ENCODE measurements at regions not wholly inside any gene's neighbourhood (a gene's known extent, or its start where the extent isn't known, plus 50 kb on each side); places are given as distances from the start of the nearest gene placed in this dataset.
"Not testable (repeated sequence)": the region's sequence is repeated elsewhere in the genome, so short reads cannot be mapped to it uniquely, and the experiment has no call there.

GRCh38 chr2:208783184-208783583 is 376.6 kb downstream of the PTH2R start:
- no peak for DNase-seq
- no peaks in the 10 kb centered on the region for H4K20me1 ChIP-seq (ENCODE audit: insufficient read depth)
- no peaks in the 10 kb centered on the region for H3K36me3 ChIP-seq (ENCODE audit: low read depth)
- no peak overlapping the region for H2AFZ ChIP-seq
- BruUV-seq (replicated peaks), result no TSS peak
- no peak overlapping the region for H3K4me2 ChIP-seq
- ChIA-PET POLR2A (ENCODE audit: unreplicated experiment) (no interaction called here), CTCF (no interaction called here)
- no peaks in the 10 kb centered on the region for H3K27me3 ChIP-seq (ENCODE audit: insufficient read depth, low read depth)
- intact Hi-C loops (cut with micrococcal nuclease; ENCODE audit: unreplicated experiment), result no loop called here
- no peak overlapping the region for H3K27ac ChIP-seq
- no peaks in the 10 kb centered on the region for H3F3A ChIP-seq (ENCODE audit: insufficient read depth, low read depth)
- no peaks in the 10 kb centered on the region for H3K9me2 ChIP-seq (ENCODE audit: insufficient read depth)
- no peaks in the 10 kb centered on the region for H3K79me2 ChIP-seq (ENCODE audit: low read depth)
- TF ChIP-seq, protein P1, sequence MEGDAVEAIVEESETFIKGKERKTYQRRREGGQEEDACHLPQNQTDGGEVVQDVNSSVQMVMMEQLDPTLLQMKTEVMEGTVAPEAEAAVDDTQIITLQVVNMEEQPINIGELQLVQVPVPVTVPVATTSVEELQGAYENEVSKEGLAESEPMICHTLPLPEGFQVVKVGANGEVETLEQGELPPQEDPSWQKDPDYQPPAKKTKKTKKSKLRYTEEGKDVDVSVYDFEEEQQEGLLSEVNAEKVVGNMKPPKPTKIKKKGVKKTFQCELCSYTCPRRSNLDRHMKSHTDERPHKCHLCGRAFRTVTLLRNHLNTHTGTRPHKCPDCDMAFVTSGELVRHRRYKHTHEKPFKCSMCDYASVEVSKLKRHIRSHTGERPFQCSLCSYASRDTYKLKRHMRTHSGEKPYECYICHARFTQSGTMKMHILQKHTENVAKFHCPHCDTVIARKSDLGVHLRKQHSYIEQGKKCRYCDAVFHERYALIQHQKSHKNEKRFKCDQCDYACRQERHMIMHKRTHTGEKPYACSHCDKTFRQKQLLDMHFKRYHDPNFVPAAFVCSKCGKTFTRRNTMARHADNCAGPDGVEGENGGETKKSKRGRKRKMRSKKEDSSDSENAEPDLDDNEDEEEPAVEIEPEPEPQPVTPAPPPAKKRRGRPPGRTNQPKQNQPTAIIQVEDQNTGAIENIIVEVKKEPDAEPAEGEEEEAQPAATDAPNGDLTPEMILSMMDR (conservative IDR thresholded peaks at IDR 0.05), result no peak
- TF ChIP-seq EZH2 (IDR thresholded peaks at IDR 0.05; ENCODE audit: low read depth), result no peak
- no peaks in the 10 kb centered on the region for H3K4me1 ChIP-seq (replicated peaks; ENCODE audit: insufficient read depth)
- no peaks in the 10 kb centered on the region for H3K9me3 ChIP-seq (ENCODE audit: insufficient read depth, low read depth)
- no peak overlapping the region for H3K4me3 ChIP-seq

GRCh38 chr2:208784774-208785173 is 378.2 kb downstream of the PTH2R start:
- CTCF ChIA-PET; DNase-seq; H3K4me2 ChIP-seq; H3K36me3 ChIP-seq (ENCODE audit: low read depth); BruUV-seq (replicated peaks); H3K4me3 ChIP-seq; H3K4me1 ChIP-seq (replicated peaks; ENCODE audit: insufficient read depth); intact Hi-C loops (cut with micrococcal nuclease; ENCODE audit: unreplicated experiment); H3K9me3 ChIP-seq (ENCODE audit: insufficient read depth, low read depth); H3K27ac ChIP-seq; H3K27me3 ChIP-seq (ENCODE audit: insufficient read depth, low read depth); H3F3A ChIP-seq (ENCODE audit: insufficient read depth, low read depth); H4K20me1 ChIP-seq (ENCODE audit: insufficient read depth); H3K79me2 ChIP-seq (ENCODE audit: low read depth); H3K9me2 ChIP-seq (ENCODE audit: insufficient read depth); H2AFZ ChIP-seq; POLR2A ChIA-PET (ENCODE audit: unreplicated experiment): not testable (repeated sequence)

DNA sequence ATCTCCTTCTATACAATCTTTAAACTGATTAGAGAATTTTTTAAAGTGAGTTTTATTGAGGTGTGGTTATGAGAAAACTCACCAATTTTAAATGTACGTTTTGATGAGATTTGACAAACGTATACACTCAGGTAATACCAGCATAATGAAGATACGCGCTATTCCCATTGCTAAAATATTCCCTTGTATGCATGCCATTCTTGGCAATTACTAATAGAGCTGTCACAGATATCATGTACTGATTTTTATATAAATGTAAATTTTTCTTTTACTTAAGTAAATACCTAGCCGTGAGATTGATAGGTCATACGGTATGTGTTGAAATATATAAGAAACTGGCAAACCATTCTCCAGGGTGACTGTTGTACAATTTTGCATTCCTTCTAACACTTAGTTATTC is 384.7 kb downstream of the PTH2R start:
- DNase-seq, result no peak
- H3K36me3 ChIP-seq (ENCODE audit: low read depth), result no peaks in the 10 kb centered on the region
- CTCF ChIA-PET, result no interaction called here
- no peak overlapping the region for H3K4me2 ChIP-seq
- no peaks in the 10 kb centered on the region for H3F3A ChIP-seq (ENCODE audit: insufficient read depth, low read depth)
- no peaks in the 10 kb centered on the region for H3K9me2 ChIP-seq (ENCODE audit: insufficient read depth)
- no peaks in the 10 kb centered on the region for H4K20me1 ChIP-seq (ENCODE audit: insufficient read depth)
- intact Hi-C loops (cut with micrococcal nuclease; ENCODE audit: unreplicated experiment), result no loop called here
- no peak overlapping the region for H3K27ac ChIP-seq
- no peak overlapping the region for H2AFZ ChIP-seq
- no peaks in the 10 kb centered on the region for H3K27me3 ChIP-seq (ENCODE audit: insufficient read depth, low read depth)
- H3K4me3 ChIP-seq, result no peak overlapping the region
- H3K9me3 ChIP-seq (ENCODE audit: insufficient read depth, low read depth), result no peaks in the 10 kb centered on the region
- TF ChIP-seq EZH2 (IDR thresholded peaks at IDR 0.05; ENCODE audit: low read depth), result no peak
- TF ChIP-seq, protein P1 (conservative IDR thresholded peaks at IDR 0.05), result no peak
- BruUV-seq (replicated peaks), result no TSS peak
- H3K4me1 ChIP-seq (replicated peaks; ENCODE audit: insufficient read depth), result no peaks in the 10 kb centered on the region
- H3K79me2 ChIP-seq (ENCODE audit: low read depth), result no peaks in the 10 kb centered on the region
- POLR2A ChIA-PET (ENCODE audit: unreplicated experiment), result no interaction called here

DNA sequence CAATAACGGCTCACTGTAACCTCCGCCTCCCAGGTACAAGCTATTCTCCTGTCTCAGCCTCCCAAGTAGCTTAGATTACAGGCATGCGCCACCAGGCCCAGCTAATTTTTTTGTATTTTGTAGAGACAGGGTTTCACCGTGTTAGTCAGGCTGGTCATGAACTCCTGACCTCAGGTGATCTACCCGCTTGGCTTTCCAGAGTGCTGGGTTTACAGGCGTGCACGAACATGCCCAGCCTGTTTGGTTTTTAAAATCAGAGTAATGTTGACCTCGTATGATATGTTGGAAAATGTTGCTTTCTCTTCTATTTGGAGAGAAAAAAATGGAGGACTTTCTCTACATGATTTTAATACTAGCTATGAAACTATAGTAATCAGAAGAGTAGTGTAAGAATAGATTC is 386.2 kb downstream of the PTH2R start:
- H3K79me2 ChIP-seq (ENCODE audit: low read depth), result no peaks in the 10 kb centered on the region
- no TSS peak for BruUV-seq (replicated peaks)
- no peak overlapping the region for H3K4me2 ChIP-seq
- no peak overlapping the region for H3K4me3 ChIP-seq
- no peaks in the 10 kb centered on the region for H3K27me3 ChIP-seq (ENCODE audit: insufficient read depth, low read depth)
- CTCF ChIA-PET, result no interaction called here
- H3K27ac ChIP-seq, result no peak overlapping the region
- no peaks in the 10 kb centered on the region for H4K20me1 ChIP-seq (ENCODE audit: insufficient read depth)
- DNase-seq, result no peak
- no peaks in the 10 kb centered on the region for H3K9me3 ChIP-seq (ENCODE audit: insufficient read depth, low read depth)
- no peaks in the 10 kb centered on the region for H3K36me3 ChIP-seq (ENCODE audit: low read depth)
- H3F3A ChIP-seq (ENCODE audit: insufficient read depth, low read depth), result no peaks in the 10 kb centered on the region
- TF ChIP-seq, protein P1 (conservative IDR thresholded peaks at IDR 0.05), result no peak
- no peak for TF ChIP-seq EZH2 (IDR thresholded peaks at IDR 0.05; ENCODE audit: low read depth)
- intact Hi-C loops (cut with micrococcal nuclease; ENCODE audit: unreplicated experiment), result no loop called here
- H3K4me1 ChIP-seq (replicated peaks; ENCODE audit: insufficient read depth), result no peaks in the 10 kb centered on the region
- no peak overlapping the region for H2AFZ ChIP-seq
- POLR2A ChIA-PET (ENCODE audit: unreplicated experiment), result no interaction called here
- H3K9me2 ChIP-seq (ENCODE audit: insufficient read depth), result no peaks in the 10 kb centered on the region
